GM18870 (cell line): ENCODE measurements at regions not wholly inside any gene's neighbourhood (a gene's known extent, or its start where the extent isn't known, plus 50 kb on each side); places are given as distances from the start of the nearest gene placed in this dataset.
A peak's percentile ranks its signal among the peaks of the same experiment; 100 is the strongest.
"Not testable (repeated sequence)": the region's sequence is repeated elsewhere in the genome, so short reads cannot be mapped to it uniquely, and the experiment has no call there.

Experiments used
- ATAC-seq: cut with Tn5 transposase; IDR thresholded peaks from one replicate; pipeline ENCODE4 v1.9.1; 2021; ENCODE audit warnings: moderate library complexity; ENCODE audit not compliant: unreplicated experiment

DNA sequence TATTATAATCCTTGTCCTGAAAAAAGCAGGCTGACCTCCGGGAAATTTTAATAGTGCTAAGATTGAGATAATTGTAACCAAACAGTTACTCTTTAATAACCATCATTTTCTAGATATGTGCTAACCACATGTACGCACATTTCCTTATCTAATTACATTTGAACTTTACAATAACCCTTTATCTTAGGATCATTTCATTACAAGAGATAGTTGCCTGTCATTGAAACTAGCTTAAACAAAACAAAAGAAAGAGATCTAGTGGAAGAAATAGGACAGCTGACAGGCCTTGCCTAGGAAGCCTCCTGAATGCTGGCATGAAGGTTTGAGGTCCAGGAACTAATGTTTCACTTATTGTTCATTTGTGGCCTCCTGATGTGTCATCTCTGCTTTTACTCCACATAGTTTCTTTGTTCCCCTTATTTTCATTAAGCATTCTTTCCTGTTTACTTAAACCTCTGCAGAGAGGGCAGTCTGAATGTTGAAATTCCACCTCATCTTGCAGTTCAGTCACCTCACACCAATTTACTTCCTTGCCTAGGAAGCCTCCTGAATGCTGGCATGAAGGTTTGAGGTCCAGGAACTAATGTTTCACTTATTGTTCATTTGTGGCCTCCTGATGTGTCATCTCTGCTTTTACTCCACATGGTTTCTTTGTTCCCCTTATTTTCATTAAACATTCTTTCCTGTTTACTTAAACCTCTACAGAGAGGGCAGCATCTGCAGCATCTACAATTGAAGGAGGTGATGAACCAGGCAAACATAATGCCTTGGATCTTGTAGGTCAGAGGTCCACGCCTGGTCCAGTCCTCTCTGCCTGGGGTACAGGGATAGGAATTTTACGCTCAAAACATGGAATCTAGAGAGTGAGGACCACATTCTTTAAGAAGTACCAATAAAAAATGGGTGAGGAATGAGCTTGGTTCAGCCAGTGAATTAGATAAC is 247.5 kb downstream of the SPATA31A6 start:
- ATAC-seq, result not testable (repeated sequence)

GRCh38 chr9:42431616-42432010 is 248.2 kb downstream of the SPATA31A6 start:
- not testable (repeated sequence) for ATAC-seq

- not testable (repeated sequence) for ATAC-seq
Observed at GRCh38 chr9:42434844-42435714, 251.6 kb downstream of the SPATA31A6 start.

GRCh38 chr9:42435715-42436342 is 252.4 kb downstream of the SPATA31A6 start:
- ATAC-seq, result not testable (repeated sequence)

DNA sequence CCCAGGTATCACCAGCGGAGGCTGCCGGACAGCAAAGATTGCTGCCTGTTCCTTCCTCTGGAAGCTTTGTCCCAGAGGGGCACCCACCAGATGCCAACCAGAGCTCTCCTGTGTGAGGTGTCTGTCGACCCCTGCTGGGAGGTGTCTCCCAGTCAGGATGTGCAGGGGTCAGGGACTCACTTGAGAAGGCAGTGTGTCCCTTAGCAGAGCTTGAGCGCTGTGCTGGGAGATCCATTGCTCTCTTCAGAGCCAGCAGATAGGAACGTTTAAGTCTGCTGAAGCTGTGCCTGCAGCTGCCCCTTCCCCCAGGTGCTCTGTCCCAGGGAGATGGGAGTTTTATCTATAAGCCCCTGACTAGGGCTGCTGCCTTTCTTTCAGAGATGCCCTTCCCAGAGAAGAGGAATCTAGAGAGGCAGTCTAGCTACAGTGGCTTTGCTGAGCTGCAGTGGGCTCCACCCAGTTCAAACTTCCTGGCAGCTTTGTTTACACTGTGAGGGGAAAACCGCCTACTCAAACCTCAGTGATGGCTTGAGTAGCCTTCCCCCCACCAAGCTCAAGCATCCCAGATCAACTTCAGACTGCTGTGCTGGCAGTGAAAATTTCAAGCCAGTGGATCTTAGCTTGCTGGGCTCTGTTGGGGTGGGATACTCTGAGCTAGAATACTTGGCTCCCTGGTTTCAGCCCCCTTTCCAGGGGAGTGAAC is 253.7 kb downstream of the SPATA31A6 start:
- not testable (repeated sequence) for ATAC-seq

- ATAC-seq, result not testable (repeated sequence)
Observed at GRCh38 chr9:42442680-42443079, 259.2 kb downstream of the SPATA31A6 start.

DNA sequence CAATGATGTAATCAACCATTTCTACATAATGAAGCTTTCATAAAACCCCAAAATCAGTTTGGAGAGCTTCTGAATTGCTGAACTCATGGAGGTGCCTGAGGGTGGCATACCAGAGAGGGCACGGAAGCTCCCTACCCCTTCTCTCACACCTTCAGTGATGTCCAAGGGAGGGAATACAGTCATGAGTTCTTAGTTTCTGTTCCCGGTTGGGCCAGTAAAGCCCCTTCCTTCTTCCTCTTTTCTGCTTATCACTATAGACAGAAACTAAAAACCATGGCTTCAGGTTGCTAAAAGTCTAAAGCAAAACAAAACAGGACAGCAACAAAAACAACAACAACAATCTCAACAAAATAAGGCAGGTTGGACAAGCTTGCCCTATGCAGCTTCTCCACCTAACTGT is 260.0 kb downstream of the SPATA31A6 start:
- ATAC-seq, result peak; percentile 60

GRCh38 chr9:42461436-42461835 is 278.0 kb downstream of the SPATA31A6 start:
- ATAC-seq, result not testable (repeated sequence)

- ATAC-seq, result not testable (repeated sequence)
Observed at GRCh38 chr9:42461863-42462262, 278.4 kb downstream of the SPATA31A6 start.

GRCh38 chr9:42463981-42464380 is 280.5 kb downstream of the SPATA31A6 start:
- not testable (repeated sequence) for ATAC-seq

DNA sequence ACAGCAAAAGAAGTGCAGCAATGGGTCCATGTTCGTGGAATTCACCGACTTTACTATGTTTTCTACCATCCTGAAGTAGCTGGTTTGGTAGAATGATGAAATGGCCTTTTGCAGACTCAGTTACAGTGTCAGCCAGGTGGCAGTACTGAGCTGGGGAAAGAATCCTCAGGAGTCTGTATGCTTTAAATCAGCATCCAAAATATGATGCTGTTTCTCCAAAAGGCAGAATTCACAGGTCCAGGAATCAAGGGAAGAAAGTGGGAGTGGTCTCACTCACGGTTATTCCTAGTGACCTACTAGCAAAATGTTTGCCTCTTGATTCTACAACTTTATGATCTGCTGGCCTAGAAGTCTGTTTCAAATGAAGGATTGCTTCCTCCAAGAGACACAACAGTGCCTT is 287.1 kb downstream of the SPATA31A6 start:
- not testable (repeated sequence) for ATAC-seq

GRCh38 chr9:42490989-42491388 is 307.5 kb downstream of the SPATA31A6 start:
- not testable (repeated sequence) for ATAC-seq

DNA sequence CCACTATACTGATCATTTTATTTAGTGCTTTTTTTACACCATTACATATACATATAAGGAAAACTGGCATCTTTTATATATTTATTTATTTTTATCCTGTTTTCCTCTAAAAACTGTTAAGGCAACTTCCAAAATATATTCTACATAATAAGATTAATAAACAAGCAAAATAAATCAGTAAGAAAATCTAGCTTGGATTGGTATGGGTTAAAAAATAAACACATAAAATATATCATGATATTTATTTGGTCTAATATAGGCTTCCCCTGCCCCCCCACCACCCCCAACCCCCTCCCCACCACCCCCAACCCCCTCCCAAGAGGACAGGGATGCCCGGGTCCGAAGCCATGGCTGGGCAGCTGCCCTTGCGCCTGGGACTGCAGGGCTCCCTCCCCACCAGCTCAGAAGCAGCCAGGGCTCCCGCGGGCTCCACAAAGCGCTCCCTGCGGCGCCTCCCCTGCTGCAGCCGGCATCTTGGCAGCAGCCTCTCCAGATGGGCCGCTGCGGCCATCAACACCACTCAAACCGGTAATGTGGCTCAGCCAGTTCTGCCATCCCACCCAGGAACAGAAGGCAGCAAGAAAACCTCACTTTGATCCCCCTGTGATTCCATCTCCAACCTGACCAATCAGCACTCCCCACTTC is 319.3 kb downstream of the SPATA31A6 start:
- ATAC-seq, result not testable (repeated sequence)

- not testable (repeated sequence) for ATAC-seq
Observed at GRCh38 chr9:42508111-42508510, 324.7 kb downstream of the SPATA31A6 start.

GRCh38 chr9:42513535-42513934 is 330.1 kb downstream of the SPATA31A6 start:
- ATAC-seq, result not testable (repeated sequence)

GRCh38 chr9:42534325-42534983 is 351.0 kb downstream of the SPATA31A6 start:
- not testable (repeated sequence) for ATAC-seq

GRCh38 chr9:42534984-42535325 is 351.5 kb downstream of the SPATA31A6 start:
- ATAC-seq, result not testable (repeated sequence)

- peak; percentile 84 for ATAC-seq
Observed at GRCh38 chr9:42550789-42551357, 367.4 kb downstream of the SPATA31A6 start.

DNA sequence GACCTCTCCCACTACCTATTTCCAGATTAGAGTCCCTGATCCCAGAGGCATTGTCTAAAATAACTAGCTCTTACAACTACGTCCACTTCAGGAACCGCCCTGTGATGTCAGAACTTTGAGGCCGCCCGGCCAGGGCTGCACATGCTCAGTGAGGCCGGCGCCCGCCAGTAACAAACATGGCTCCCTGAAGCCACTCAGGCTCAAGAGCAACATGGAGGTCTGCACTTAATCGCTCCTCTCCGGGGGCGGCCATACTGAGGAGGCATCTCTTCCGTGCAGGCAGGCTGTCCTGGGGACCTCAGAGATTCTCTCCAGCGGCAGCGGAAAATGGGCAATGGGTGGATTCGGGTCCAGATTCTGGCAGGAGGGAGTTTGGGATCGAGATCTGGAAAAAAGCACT is 385.1 kb downstream of the SPATA31A6 start:
- not testable (repeated sequence) for ATAC-seq
